Right lobe of liver (tissue), 6 donors: ENCODE measurements at regions not wholly inside any gene's neighbourhood (a gene's known extent, or its start where the extent isn't known, plus 50 kb on each side); places are given as distances from the start of the nearest gene placed in this dataset.

ENCODE experiments used
- ATAC-seq, 4 donors: fragments of 200-7000 bp; cut with Tn5 transposase; one replicate each; pipeline ENCODE4 v1.9.1; 2020; ENCODE audit warnings: mild to moderate bottlenecking in 4 of 4, moderate library complexity in 4 of 4
- DNase-seq, 3 donors: peaks; one replicate each; pipeline ENCODE4 v3.0.0-alpha.2; 2020
- H3K27ac ChIP-seq, 3 donors: fragments of 200-600 bp; one replicate each; pipeline ENCODE4 v1.8.0; 2022
- H3K27me3 ChIP-seq, 2 donors: fragments of 200-600 bp; one replicate each; pipeline ENCODE4 v1.8.0; 2022
- H3K36me3 ChIP-seq, 4 donors: fragments of 200-600 bp; sonication (generic) in 1 of 4; one replicate each; pipeline versions ENCODE4 v1.5.1 to v1.8.0; 2017 to 2022; ENCODE audit warnings: control low read depth in 1 of 4
- H3K4me1 ChIP-seq, 4 donors: fragments of 200-600 bp; sonication (generic) in 1 of 4; one replicate each; pipeline versions ENCODE4 v1.5.1 to v1.8.0; 2017 to 2022; ENCODE audit warnings: control low read depth in 1 of 4
- H3K4me3 ChIP-seq, 3 donors: fragments of 200-600 bp; one replicate each; pipeline ENCODE4 v1.8.0; 2022
- H3K9me3 ChIP-seq, 4 donors: fragments of 200-600 bp; sonication (generic) in 1 of 4; one replicate each; pipeline versions ENCODE4 v1.5.1 to v1.8.0; 2017 to 2022; ENCODE audit warnings: control low read depth in 1 of 4
- CTCF ChIP-seq, 4 donors: fragments of 200-600 bp in 3 of 4; fragments of 450-650 bp in 1 of 4; IDR thresholded peaks; one replicate each; pipeline versions ENCODE4 v1.5.1 to v1.8.0; 2016 to 2022; ENCODE audit warnings: antibody characterized with exemption in 4 of 4, mild to moderate bottlenecking in 2 of 4
- POLR2A ChIP-seq: fragments of 450-650 bp; IDR thresholded peaks from one replicate; pipeline ENCODE4 v1.6.1; 2017; ENCODE audit warnings: antibody characterized with exemption, mild to moderate bottlenecking
- WGBS: methylation state at CpG from one replicate; pipeline ENCODE4 v1.1.6; 2018; ENCODE audit warnings: low coverage, low lambda C conversion rate; ENCODE audit not compliant: insufficient coverage; ENCODE audit errors: missing lambda C conversion rate; 5-methylcytosine and 5-hydroxymethylcytosine counted together
- intact Hi-C, 2 donors: fragments of 100-400 bp; cut with DNase I; formaldehyde crosslinking; loops; one replicate each; pipeline versions ENCODE4 v1.11.2 to v1.14.1; 2022
- donor health status: DM: no; HTN: yes; CAD: no.
- donor health status: DM: no; HTN: no; CAD: no.
- donor health status: DM: no; HTN: no; CAD: no.
- donor health status: DM: no; HTN: yes; CAD: no.
- donor health status: DM: no; HTN: yes; CAD: no.

- Histone ChIP-seq H3K27ac (no peak overlapping the region), H3K36me3 (no peaks in the 10 kb centered on the region), H3K9me3 (no peaks in the 10 kb centered on the region), H3K4me1 (no peaks in the 10 kb centered on the region), H3K4me3 (no peak overlapping the region), H3K27me3 (no peaks in the 10 kb centered on the region)
- TF ChIP-seq POLR2A (no peak), CTCF (IDR thresholded peaks at IDR 0.05) (no peak)
- DNase-seq (no peak), ATAC-seq (no peak)
- WGBS: 29% methylated on average over 2 of the region's 2 CpGs
- intact Hi-C loops: no loop called here
These were observed 1448.8 kb downstream of the TECRL start for GRCh38 chr4:62960415-62960814.

- ATAC-seq: no peak
- 52% methylated on average over 3 of the region's 3 CpGs for WGBS
These were observed 1455.5 kb downstream of the TECRL start for GRCh38 chr4:62953752-62954151.

GRCh38 chr4:62952366-62952765, 1456.9 kb downstream of the TECRL start:
- intact Hi-C loops: no loop called here
- no peak for TF ChIP-seq POLR2A
- TF ChIP-seq CTCF (IDR thresholded peaks at IDR 0.05): no peak
- no peak for ATAC-seq
- Histone ChIP-seq H3K27ac (no peak overlapping the region), H3K4me1 (no peaks in the 10 kb centered on the region), H3K27me3 (no peaks in the 10 kb centered on the region), H3K9me3 (no peaks in the 10 kb centered on the region), H3K4me3 (no peak overlapping the region), H3K36me3 (no peaks in the 10 kb centered on the region)
- WGBS: 30% methylated on average over 3 of the region's 3 CpGs
- DNase-seq: no peak

More at GRCh38 chr4:62953752-62954151, 1455.5 kb downstream of the TECRL start:
- H3K36me3 ChIP-seq: no peaks in the 10 kb centered on the region
- H3K4me3 ChIP-seq: no peak overlapping the region
- H3K27ac ChIP-seq: no peak overlapping the region
- intact Hi-C loops: no loop called here
- H3K9me3 ChIP-seq: no peaks in the 10 kb centered on the region
- no peak for DNase-seq
- TF ChIP-seq POLR2A: no peak
- TF ChIP-seq CTCF (IDR thresholded peaks at IDR 0.05): no peak
- H3K4me1 ChIP-seq: no peaks in the 10 kb centered on the region
- no peaks in the 10 kb centered on the region for H3K27me3 ChIP-seq

GRCh38 chr4:62948108-62948507, 1461.1 kb downstream of the TECRL start:
- H3K4me1 ChIP-seq: no peaks in the 10 kb centered on the region
- intact Hi-C loops: no loop called here
- DNase-seq (no peak), ATAC-seq (no peak)
- H3K9me3 ChIP-seq: no peaks in the 10 kb centered on the region
- H3K4me3 ChIP-seq: no peak overlapping the region
- no peak for TF ChIP-seq CTCF (IDR thresholded peaks at IDR 0.05)
- no peak for TF ChIP-seq POLR2A
- no peaks in the 10 kb centered on the region for H3K27me3 ChIP-seq
- no peak overlapping the region for H3K27ac ChIP-seq
- no peaks in the 10 kb centered on the region for H3K36me3 ChIP-seq

- H3K9me3 ChIP-seq: no peaks in the 10 kb centered on the region
- H3K27ac ChIP-seq: no peak overlapping the region
- no peak for ATAC-seq
- H3K36me3 ChIP-seq: no peaks in the 10 kb centered on the region
- H3K27me3 ChIP-seq: no peaks in the 10 kb centered on the region
- TF ChIP-seq CTCF (IDR thresholded peaks at IDR 0.05) (no peak), POLR2A (no peak)
- no peaks in the 10 kb centered on the region for H3K4me1 ChIP-seq
- DNase-seq: no peak
- H3K4me3 ChIP-seq: no peak overlapping the region
- intact Hi-C loops: no loop called here
These were observed 1469.0 kb downstream of the TECRL start for GRCh38 chr4:62940229-62940628.
